DND-41 (cell line): ENCODE measurements at regions not wholly inside any gene's neighbourhood (a gene's known extent, or its start where the extent isn't known, plus 50 kb on each side); places are given as distances from the start of the nearest gene placed in this dataset.

Source experiments
- EZH2 ChIP-seq: IDR thresholded peaks from 3 replicates; pipeline ENCODE4 v1.6.1; 2012; ENCODE audit warnings: borderline replicate concordance, low read depth, mild to moderate bottlenecking, moderate library complexity, low read length, inconsistent platforms; ENCODE audit not compliant: severe bottlenecking
- TF ChIP-seq, protein P1 (sequence below): IDR thresholded peaks from 2 replicates; pipeline ENCODE4 v1.5.1; 2012; ENCODE audit warnings: borderline replicate concordance, low read length, moderate library complexity, mild to moderate bottlenecking; ENCODE audit not compliant: poor library complexity, severe bottlenecking; ENCODE audit errors: extremely low read depth

DNA sequence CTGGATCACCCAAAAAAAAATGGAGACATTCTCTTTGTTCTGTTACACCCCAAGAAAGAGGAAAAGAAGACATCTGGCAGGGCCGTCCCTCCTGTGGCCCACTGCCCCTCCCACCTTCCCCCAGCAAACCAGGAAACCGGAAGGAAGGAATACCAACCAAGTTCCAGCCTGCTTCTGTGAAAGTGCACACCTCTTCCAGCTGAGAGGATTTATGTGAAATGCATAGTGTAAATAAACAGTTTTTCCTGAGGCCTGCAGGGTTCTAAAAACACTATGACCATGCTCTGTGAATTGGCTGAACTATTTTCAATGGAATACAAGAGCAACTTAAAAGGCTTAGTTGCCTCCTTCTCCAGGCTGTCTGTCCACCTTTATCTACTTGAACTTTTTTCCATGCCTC, 50.0 kb upstream of the CHST1 start:
- TF ChIP-seq, protein P1, sequence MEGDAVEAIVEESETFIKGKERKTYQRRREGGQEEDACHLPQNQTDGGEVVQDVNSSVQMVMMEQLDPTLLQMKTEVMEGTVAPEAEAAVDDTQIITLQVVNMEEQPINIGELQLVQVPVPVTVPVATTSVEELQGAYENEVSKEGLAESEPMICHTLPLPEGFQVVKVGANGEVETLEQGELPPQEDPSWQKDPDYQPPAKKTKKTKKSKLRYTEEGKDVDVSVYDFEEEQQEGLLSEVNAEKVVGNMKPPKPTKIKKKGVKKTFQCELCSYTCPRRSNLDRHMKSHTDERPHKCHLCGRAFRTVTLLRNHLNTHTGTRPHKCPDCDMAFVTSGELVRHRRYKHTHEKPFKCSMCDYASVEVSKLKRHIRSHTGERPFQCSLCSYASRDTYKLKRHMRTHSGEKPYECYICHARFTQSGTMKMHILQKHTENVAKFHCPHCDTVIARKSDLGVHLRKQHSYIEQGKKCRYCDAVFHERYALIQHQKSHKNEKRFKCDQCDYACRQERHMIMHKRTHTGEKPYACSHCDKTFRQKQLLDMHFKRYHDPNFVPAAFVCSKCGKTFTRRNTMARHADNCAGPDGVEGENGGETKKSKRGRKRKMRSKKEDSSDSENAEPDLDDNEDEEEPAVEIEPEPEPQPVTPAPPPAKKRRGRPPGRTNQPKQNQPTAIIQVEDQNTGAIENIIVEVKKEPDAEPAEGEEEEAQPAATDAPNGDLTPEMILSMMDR = no peak
- no peak for TF ChIP-seq EZH2
